D341Med (cell line): ENCODE measurements at regions not wholly inside any gene's neighbourhood (a gene's known extent, or its start where the extent isn't known, plus 50 kb on each side); places are given as distances from the start of the nearest gene placed in this dataset.

Source experiments
- DNase-seq: peaks from one replicate; pipeline ENCODE4 v3.0.0; 2012; ENCODE audit warnings: low spot score

DNA sequence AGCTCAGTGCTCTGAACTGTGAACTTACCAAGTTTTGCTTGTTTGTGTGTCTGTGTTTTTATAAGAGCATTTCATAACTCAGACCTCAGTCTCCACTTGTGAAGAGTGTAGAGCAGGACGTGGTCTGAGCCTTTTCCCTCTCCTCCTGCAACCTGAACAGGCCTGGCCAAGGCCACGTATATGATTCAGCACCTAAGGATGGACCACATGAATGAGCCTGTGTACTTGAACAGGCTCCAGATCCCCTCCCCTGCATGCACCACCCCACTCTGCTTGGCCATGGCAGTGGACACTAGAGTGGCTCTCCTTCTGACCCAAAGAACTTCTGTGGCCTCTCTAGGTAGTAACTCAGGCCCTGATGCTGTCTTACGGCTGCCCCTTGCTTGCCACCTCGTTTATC, 125.9 kb upstream of the FSTL4 start:
- no peak for DNase-seq

DNA sequence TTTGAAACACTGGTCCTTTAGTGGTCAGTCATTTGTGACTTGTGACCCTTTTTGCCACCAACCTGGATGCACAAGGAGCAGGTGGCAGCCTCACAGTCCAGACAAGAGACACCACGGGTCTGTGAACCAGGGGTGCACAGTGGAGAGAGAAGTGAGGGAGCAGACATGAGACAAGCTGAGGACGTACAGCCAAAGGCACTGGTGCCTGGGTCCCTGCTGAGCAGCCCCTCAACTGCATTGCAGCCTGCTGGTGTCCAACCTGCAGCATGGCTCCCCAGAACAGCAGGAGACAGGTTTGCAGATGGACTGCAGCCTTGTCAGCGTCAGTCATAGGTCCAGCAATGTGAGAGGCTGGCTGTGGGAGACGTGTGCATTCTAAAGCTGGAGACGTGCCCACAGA, 124.2 kb upstream of the FSTL4 start:
- DNase-seq = no peak

DNA sequence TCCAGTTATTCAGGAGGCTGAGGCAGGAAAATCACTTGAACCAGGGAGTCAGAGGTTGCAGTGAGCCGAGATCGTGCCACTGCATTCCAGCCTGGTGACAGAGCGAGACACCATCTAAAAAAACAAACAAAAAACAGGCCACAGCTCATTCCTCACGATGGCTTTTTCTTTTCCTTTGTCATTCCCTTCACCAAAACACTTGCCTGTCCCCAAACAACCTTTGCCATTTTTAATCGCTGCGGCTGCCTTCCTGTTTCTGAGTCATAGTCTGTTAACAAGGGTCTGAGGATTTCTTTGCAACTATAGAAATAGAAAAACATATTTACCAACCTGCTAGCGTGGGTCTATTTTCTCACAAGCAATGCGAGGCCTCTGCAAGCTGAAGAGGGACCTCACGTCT, 123.0 kb upstream of the FSTL4 start:
- no peak for DNase-seq

DNA sequence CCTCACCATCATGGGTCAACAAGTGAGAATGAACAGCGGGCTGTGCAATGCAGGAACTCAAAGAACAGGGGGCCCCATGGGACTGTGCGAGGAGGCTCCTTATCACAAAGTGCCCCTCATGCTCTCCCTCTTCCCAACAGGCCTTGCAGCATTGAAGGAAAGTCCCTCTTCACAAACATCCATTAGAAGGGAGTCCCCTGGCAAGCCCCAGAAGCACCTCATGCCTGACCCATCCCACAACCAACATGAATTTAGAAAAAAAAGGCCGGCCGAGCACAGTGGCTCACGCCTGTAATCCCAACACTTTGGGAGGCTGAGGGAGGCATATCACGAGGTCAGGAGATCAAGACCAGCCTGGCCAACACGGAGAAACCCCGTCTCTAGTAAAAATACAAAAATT, 122.6 kb upstream of the FSTL4 start:
- no peak for DNase-seq

DNA sequence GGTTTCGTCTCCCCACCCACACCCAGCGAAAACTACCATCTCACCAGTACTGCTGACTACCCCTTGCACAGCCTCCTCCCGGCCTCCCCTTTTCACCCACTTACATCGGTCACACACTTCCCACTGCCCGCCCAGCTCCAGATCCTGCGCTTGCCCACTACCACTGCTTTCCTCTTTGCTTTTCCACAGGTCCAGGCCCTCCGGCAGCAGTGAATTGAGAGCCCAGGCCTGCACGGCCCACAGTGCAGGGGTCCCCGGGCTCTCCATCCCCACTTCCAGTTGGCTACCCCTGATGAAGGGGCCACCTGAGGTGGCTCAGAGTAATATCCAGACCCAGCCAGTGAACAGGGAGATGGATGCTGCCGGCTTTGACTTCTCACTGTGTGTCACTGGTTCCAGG, 120.2 kb upstream of the FSTL4 start:
- no peak for DNase-seq

DNA sequence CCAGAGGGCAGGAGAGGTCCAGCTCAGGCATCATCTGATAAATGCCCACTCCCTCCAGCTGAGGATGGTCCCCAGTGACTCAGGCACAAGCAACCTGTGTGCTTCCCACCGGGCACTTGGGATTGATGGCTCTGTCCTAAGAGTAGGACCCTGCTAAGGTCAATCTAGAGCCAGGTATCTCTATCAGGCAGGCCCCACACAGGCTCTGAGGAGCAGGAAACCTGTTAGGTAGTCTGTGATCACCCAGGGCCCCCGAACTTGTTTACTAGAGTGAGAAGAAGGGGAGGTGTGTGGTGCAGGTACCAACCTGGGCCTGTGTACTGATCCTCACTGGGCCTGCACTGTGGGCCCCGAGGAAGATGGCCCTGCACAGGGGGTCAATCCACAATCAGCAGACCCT, 119.6 kb upstream of the FSTL4 start:
- DNase-seq = no peak

DNA sequence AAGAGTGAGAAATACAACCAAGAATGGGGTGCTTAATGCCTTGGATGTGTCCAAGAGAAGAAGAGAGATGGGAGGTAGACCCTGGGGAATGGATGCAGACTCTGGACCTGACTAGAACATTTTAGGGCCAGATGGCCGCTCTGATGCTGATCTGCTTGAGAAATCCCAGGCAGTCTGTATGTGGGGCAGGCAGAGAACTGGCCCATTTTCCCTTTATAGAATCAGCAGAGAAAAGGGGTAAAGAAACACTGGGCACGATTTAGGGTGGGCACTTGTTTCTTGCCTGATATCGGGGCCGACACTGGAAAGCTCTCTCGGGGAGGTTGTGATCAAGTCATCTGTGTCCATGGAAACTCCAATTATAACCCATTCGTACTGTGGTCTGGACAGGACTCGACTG, 118.5 kb upstream of the FSTL4 start:
- no peak for DNase-seq

DNA sequence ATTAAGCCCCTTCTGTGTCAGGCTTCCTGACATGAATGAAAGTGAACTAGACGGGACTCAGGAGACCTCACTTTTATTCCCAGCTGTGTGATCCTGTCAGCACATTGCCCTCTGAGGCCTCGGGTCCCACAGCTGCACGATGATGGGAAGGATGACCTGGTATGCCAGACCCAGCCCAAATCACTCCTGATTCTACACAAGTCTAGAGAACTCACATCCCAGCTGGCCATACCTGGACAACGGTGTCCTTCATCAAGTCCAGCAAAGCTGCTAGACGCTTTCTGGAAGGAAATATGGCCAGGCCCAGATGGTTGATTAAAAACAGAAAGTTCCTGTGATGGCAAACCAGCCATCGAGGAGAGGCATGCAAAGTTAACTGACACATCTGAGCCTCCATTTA, 118.0 kb upstream of the FSTL4 start:
- DNase-seq = no peak

DNA sequence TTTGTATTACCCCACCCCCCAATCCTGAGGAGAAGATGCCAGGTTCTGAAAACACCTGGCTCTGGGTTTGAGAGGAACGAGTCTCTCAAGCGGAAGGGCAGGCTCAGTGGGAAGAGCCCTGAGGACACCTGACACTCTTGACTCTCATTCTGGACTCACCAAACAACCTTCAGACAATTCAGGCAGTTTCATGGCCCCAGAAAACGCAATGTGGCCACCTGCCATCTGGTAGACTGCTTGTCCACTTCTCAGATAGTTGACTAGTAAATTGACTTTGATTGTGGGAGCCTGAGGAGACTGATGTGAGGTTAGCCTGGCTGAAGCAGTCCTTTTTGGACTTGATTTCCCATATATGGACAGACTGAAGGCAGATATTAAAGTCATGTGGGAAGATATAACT, 117.5 kb upstream of the FSTL4 start:
- no peak for DNase-seq

DNA sequence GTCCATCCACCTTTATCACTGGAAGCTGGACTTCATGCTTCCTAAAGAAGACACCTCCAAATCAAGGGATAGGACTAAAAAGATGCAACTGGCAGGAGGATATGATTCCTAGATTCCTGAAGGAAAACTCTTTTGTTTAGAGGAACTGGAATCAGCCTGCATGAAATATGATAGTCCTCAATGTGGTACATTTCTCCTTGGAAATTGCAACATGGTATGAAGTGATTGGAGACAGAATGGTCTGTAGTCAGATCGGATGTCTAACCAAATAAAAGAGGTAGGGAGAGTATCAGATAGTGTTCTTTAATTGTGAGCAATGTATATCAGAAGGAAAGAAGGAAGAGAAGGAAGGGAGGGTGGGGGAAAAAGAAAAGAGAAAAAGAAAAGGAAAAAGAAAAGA, 116.1 kb upstream of the FSTL4 start:
- no peak for DNase-seq

DNA sequence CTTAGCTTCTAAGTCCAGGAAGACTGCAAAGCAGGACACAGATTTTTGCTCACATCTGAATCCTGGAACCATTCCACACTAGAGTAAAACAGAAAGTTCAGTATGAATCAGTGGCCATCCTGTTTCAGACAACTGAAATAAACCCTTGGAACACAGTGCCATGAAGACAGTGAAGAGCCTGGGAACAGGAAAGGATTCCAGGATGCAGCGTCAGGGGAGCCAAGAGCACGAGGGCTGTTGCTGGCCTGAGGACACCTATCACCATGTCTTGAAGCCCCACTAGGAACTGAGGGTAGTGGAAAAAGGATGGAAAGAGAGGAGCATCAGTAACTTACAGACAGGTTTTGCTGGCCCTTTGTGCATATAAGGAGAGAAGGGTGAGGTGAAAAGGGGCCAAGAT, 115.3 kb upstream of the FSTL4 start:
- no peak for DNase-seq

DNA sequence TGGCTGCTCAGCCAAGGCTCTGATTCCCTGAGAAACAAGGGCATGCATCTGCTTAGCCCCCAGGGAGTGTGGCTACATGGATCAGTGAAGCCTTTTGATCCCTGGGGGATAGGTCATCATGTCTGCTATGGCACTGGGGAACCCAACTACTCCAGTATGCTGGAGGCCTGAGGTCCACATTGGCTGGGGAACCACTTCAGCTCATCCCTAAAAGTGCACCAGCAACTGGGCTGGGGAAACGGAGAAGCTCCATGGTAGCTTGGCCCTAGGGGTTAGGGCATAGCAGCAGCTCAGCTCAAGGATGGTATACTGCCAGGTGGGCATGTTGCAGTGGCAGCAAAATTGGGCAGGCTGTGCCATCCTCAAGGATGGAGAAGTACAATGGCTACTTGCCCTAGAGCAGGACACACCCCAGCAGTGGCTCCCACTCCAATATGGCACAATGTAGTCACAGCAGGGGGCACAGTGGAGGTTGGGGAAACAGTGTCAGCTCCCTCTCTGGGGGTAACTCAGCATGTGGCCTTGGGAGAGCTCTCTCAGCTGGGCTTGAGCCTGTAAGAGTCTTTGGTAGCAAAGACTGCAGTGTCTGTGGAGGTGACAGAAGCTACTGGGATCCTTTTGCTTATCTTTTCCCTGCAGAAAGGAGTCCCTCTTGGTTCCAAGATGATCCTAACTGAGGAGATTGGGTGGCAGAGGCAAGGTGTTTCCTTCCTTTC, 111.5 kb upstream of the FSTL4 start:
- no peak for DNase-seq

DNA sequence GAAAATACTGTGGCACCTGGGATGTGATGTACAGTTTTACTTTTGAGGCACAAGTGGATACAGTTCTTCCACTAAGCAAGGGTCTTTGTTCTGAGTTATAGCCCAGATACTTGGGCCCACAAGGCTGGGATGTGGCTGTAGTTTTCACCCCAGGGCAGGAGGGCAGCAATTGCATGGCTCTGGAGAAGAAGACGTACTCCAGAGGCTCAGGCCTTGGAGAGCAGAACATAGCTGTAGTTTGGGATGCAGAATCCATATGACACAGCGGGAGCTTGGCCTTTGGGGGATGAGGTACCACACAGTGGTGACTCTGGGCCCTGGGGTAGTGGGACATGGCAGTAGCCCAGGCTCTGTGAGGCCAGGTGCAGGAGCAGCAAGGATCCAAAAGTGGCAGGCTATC, 110.8 kb upstream of the FSTL4 start:
- DNase-seq = no peak

DNA sequence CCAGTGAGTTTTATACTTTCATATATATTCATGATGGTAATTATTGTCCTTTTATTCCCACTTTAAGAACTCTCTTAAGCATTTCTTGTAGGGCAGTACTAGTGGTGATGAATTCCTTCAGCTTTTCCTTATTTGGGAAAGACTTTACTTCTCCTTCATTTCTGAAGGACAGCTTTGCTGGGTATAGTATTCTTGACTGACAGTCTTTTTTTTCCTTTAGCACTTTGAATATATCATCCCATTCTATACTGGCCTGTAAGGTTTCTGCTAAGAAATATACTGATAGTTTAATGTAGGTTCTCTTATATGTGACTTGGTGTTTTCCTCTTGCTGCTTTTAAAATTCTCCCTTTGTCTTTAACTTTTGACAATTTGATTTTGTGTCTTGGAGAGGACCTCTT, 109.0 kb upstream of the FSTL4 start:
- no peak for DNase-seq

DNA sequence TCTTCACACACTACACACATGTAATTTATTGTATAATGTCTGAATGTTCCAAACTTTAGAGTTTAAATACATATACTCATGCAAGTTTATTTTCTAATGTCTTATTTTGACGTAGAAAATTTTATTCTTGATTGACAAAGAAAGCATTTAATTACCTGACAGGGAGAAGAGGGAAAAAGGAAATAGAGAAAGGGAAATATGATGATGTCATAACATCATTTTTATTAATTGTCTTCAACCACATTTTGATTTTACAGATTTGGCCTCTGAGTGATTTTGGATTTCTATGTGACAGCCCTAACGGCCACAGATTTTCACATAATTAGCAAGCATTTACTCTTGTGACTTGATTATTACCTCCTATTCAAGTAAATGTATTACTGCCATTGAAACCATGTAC, 106.1 kb upstream of the FSTL4 start:
- DNase-seq = no peak

DNA sequence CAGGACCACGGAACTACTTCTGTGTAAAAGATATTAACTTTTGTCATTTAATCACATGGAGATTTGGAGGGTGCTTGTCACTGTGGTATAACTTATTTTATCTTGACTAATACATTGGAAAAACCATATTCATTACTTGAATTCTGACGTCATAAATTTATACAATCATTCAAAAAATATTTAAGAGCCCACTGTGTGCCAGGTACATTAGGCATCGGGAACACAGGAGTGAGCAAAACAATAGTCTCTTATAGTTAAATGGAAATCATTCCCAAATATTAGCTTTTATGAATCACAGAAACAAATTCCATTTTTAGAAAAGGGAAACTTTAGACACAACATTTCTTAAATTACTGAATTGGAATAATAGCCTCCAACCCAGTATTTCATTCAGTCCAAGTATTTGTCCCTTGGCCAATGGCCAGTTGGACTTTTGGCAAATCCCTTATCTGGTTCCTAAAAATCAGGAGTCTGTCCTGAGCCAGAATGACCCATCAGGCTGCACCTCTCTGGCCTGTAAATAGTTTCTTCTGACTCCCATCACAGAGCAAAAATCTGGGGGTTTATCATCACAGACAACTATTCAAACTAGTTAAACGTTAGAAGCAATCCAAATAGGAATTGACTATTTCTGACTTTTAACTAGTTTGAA, 104.3 kb upstream of the FSTL4 start:
- no peak for DNase-seq

DNA sequence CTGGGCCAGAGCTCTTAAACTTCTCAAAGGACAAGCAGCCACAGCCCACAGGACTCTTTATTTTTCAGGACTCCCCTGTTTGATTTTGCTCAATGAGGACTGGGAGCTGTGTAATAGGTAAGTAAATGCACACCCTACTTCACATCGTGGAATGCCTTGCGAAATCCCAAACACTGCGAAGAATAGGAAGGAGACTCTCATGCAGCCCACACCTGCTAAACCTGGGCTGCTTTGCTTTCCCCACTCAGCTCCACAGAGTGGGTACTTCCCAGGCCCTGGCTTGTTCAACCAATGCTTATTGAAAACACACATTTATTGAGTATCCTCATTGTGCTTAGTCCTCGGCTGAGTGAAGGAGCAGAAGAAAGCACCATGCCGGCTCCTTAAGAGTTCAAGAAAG, 103.3 kb upstream of the FSTL4 start:
- no peak for DNase-seq

DNA sequence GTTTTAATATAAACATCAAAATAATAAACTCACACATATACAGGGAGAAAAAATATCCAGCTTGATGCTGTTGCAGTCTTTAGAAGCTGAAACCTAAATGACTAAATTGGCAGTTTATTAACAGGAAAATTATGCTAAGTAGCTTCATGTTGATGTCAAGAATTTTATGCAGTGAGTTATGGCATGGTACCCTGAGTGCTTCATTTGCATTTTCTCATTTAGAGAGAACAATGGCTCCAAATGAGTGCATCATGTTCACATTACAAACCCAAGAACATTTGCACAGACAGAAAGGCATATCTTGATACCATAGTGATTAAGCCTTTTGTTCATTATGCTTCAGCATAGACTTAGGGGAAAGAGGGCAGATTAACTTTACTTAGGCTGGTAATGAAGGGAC, 102.9 kb upstream of the FSTL4 start:
- no peak for DNase-seq

DNA sequence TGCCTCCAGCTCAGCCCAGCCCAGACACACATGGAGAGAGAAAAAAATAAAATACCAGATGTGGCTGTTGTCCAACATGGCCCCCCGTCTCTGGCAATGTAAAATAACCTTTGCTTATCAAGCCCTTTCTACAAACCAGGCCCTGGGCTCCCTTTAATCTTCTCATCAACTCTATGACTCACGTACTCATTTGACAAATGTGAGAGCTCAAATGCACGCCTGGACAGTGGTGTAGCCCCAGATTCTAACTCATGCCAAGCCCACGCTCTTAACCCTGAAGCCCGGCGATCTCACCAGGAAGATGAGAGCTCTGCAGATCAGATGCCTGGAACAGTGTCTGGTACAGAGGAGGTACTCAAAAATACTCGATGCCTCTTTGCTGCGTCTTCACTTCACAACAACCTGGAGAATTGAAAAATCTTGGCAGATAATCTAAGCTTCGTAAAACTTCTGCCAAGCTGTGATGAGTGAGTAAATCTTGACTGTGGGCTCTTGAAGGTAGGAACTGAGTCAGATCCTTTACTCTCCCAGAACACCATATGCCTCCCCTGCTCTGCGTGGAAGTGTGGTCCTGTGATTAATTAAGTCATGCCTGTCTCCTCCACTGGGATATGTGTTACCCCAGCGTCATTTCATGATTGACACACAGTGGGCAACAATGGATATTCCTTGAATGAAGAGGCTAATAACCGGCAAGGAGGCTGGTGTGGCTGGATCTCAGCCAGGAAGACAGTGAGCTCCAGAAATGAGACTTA, 102.0 kb upstream of the FSTL4 start:
- no peak for DNase-seq

DNA sequence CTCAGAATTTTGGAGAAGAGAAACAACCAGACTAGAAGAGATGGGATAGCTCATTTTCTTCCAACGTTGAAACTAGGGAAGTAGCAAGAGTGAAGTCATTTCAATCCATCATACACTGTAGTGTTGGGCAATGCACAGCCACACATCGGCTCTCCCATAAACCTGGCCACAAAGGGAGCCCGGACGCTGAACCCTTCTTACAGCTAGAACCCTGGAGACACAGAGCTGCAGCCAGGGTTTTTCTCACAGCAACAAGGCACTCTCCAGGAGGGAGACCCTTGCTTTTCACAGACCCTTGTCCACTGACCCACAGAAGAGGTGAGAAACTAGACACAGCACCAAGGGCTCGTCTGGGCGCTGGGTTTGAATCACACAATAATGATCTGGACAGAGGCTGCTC, 101.4 kb upstream of the FSTL4 start:
- DNase-seq = no peak

DNA sequence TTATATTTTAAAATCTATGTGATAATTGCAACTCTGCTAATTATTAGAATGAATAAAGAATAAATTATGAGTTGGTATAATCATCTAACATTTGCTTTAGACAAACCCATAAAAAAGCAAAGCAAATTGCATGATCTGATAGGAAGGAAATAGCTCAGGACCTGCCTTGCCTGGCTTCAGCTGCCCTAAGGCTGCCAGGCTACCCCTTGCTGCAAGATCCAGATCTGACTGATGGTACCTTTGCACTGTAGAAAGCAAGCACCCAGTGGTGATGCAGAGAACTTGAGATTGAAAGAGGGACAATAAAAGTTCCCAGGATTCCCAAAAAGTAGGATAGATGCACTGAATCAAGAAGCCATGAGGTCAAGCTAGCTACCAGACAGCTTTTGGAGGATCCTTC, 100.9 kb upstream of the FSTL4 start:
- DNase-seq = no peak

DNA sequence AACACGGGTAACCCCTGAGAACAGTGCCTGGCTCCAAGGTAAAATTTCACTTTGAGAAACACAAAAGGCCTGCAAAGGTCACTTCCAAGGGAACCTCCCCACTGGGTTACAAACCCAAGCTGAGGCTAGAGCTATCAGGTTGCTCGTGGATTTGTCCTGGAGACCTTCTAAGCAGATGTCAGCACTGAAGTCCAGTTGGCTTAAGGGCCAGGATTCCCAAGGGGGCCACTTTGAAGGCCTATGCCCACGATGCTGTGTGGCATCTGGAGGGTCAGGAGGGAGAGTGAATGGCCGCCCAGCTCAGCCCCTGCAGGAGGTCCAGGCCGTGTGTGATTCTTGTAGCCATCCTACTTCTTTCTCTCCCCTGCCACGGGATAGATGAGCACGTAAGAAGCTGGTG, 100.2 kb upstream of the FSTL4 start:
- DNase-seq = no peak

DNA sequence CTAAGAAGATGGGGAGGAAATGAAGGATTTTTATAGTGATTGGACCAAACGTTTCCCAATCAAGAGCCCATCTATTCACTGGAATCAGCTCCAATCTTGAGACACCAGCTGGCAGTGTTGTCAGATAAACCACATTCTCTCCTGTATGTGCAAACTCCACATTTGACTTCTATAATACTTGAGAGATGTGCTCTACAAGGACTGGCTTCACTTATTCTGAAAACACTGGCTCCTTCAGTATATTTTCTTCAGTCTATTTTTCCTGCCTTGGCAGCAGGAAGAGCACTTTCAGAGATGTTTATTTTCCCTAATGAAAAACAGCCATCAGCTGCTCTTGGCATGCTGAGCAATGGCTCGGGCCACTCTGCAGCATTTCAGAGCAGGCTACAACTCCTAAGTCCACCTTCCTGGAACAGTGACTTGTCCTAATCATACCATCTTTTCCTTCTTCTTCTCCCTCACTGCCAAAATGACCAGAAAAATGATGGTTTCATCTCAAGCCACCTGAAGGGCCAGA, 96.9 kb upstream of the FSTL4 start:
- DNase-seq = no peak
